GM13977 (cell line): ENCODE measurements at regions not wholly inside any gene's neighbourhood (a gene's known extent, or its start where the extent isn't known, plus 50 kb on each side); places are given as distances from the start of the nearest gene placed in this dataset.

Experiments used
- DNase-seq: peaks from one replicate; pipeline ENCODE4 v3.0.0; 2012; ENCODE audit warnings: low spot score
- CTCF ChIP-seq: IDR thresholded peaks from 2 replicates; pipeline ENCODE4 v1.5.1; 2012; ENCODE audit warnings: mild to moderate bottlenecking, control low read depth; ENCODE audit not compliant: insufficient read depth; ENCODE audit errors: extremely low read depth, missing control alignments
- in situ Hi-C: fragments of 300-500 bp; cut with MboI; formaldehyde crosslinking; loops from one replicate; pipeline ENCODE4 v1.12.0; 2022; ENCODE audit warnings: low sequenced_read_pairs, low pct_unique_long_range_greater_than_20kb, mixed read lengths, inconsistent platforms; ENCODE audit not compliant: unreplicated experiment

- TF ChIP-seq CTCF, result no peak
- no peak for DNase-seq
- in situ Hi-C loops, result no loop called here
These were observed 410.9 kb upstream of the TRPC7 start for GRCh38 chr5:136776022-136776927.

- no peak for DNase-seq
- in situ Hi-C loops, result no loop called here
- TF ChIP-seq CTCF, result no peak
These were observed 407.1 kb upstream of the TRPC7 start for GRCh38 chr5:136772491-136772890.

GRCh38 chr5:136769900-136770684 is 404.7 kb upstream of the TRPC7 start:
- peak; percentile 63 for DNase-seq
- in situ Hi-C loops, result no loop called here
- TF ChIP-seq CTCF, result peak; percentile 91

GRCh38 chr5:136769093-136769492 is 403.7 kb upstream of the TRPC7 start:
- no peak for TF ChIP-seq CTCF
- in situ Hi-C loops, result no loop called here
- no peak for DNase-seq

- in situ Hi-C loops, result no loop called here
- TF ChIP-seq CTCF, result no peak
- no peak for DNase-seq
These were observed 403.1 kb upstream of the TRPC7 start for GRCh38 chr5:136768457-136768856.

- in situ Hi-C loops, result no loop called here
- TF ChIP-seq CTCF, result no peak
- DNase-seq, result no peak
These were observed 401.1 kb upstream of the TRPC7 start for GRCh38 chr5:136766456-136766855.
